ENCODE measurements at regions not wholly inside any gene's neighbourhood (a gene's known extent, or its start where the extent isn't known, plus 50 kb on each side); places are given as distances from the start of the nearest gene placed in this dataset.
"Not testable (repeated sequence)": the region's sequence is repeated elsewhere in the genome, so short reads cannot be mapped to it uniquely, and the experiment has no call there.

DNA sequence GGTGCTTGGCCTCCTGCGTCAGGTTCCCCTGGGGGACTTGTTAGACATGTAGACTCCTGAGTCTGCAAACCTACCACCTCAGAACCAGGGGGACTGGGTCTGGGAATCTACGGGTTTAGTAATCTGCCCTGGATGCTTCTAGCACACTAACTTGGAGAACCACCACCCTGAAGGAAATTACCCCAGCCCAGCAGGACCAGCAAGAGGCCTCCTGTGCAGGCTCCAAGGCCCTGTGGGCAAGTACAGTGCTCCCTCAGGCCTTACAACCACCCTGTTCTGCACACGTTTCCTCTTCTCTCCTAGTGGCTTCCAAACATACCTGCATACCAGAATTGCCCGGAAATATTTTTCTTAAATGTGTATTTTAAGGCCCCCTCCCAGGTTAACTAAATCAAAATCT, 423.0 kb downstream of the FUT8 start:
- DNase-seq, result no peak

DNA sequence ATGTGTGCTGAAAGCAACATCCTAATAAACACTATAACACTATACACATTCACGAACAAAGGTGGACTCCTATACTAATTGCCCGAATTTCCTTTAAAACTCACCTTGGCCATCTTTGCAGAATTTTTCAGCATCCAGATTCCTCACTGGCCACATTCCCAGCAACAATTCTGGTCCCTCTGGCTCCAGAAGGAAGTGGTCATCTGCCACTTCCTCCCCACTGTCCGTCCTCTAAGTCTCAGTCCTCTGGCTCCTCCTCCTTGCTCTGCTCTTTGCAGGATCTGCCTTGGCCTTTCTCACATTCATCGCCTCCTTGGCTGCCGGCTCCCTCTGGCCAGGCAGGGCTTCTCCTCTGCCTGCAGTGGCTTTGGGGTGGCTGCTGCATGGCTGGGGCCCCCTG, 426.0 kb downstream of the FUT8 start:
- DNase-seq, result no peak

DNA sequence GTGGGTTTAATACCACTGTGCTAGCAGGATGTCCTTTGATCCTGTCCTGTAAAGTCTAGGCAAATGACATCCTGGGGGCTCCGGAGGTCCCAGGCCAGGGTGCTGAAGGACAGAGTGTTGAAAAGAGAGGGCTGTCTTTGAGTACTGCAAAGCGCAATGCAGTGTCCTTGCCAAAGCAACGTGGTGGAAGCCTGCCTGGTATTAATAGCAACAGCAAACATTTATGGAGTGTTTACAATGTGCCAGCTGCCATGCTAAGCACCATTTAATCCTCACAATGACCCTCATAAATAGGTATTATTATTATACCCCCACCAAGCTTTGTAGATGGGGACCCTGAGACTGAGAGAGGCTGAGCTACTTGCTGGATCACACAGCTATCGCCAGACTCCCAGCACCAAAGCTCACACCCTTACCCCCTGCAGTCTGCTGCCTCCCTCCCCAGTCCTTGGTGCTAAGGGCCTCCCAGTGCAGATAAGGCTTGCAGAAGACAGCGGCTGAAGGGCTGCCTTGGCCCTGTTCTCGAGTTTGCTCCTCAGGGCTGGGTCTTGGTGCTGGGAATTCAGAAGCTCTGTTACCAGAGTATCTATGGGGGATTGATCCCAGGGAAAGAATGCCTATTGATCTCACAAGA, 427.7 kb downstream of the FUT8 start:
- DNase-seq, result no peak

DNA sequence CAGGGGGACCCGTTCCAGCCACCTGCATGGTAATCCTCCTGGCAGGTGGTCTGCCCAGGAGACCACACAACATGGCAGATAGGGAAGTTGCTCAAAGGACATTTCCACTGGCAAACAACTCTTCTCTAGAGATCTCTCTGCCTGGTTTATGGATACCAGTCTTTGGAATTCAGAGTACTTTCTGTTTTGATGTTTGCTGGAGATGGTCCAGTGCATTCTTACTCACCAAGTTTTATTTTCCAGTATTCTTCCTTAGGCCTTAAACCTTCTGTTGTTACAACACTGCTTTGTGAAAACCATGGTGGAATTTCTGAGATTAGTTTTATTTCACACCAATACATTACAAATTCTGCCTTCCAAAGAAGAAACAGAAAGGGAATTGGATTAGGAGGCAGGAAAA, 428.3 kb downstream of the FUT8 start:
- DNase-seq, result no peak

DNA sequence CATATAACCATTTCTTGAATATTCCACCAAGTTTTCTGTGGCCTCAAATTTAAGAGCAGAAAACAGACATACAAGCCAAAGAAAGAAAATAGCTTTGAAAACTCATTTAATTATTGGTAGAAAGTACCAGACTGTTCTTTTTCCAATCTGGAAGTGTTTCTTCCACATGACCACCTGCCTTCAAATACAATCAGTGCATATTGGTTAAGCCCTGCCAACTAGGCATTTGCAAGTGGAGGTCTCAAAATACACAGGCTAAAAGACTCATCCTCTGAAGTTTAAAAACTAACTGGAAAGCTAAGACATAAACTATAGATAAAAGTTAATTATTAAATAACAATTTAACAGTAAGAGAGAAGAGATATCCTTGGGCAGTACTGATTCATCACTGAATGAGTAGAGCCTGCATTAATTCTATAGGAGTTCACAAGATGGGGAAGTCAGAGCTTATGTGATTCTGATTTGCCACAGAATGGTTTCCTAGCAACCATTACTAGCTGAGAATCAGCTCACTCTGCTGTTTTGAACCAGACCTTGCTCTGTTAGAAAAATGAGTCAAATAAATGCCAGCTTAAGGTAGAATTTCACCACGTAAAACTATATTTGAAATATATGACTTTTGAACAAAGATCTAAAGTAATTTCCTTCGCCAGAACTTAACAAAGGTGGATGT, 433.8 kb downstream of the FUT8 start:
- DNase-seq, result peak; percentile 66

DNA sequence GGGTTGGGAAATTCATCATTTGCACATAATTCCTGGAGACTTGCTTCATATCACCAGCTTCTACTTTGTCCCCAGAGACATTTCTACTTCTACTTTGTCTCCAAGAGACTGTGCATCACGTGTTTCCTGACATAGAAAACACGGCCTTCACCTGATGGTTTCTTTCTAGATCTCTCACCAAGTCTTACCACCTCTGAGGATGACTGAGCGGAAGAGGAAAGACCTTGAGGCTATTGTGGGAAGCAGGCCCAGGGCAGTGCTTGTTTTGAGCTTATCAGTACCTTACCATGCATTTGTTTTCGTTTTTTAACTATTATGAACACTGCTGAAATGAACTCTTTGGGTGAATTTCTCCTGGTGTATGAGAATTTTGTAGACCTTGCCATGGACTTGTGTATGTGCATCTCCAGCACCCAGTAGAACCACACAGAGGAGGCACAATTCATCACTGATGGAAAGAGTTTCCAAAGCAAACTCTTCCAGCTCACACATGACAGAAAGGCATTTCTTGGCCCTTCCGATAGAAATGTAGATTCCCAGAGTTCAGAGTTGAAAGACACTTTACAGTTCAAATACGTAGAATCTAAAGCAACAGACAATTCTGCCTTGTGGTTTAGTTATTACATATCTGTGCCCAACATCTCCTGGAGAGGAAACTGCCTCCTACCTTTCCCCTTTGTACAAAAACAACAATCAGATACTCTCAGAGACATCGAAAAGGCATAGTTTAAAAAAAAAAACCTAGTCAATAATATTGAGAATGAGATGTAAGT, 434.7 kb downstream of the FUT8 start:
- DNase-seq, result peak; percentile 91

DNA sequence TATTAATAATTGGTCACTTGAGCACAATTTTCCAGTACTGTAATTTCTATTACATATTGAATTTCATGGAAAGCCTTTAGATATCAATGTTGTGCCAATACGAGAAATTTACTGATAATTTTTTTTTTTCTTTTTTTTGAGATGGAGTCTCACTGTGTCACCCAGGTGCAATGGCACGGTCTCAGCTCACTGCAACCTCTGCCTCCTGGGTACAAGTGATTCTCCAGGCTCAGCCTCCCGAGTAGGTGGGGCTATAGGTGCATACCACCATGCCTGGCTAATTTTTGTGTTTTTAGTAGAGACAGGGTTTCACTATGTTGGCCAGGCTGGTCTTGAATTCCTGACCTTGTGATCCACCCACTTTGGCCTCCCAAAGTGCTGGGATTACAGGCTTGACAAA, 435.4 kb downstream of the FUT8 start:
- DNase-seq, result not testable (repeated sequence)

DNA sequence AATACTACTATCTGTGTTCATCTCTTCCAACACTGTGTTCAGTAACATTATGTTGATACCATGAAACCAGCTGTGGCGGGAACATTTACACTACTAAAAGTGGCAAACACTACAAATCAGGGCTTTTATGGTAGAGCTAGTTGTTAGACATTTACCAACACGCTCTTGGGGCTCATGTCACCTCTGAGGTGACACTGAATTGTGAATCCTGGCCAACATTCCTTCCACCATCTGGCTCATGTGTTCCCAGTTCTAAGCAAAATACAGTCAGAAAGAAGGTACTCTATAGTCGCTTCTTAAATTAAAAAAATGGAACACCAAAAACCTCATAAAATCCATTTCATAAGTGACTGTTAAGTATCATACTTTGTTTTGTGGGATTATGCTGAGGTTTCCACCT, 436.6 kb downstream of the FUT8 start:
- no peak for DNase-seq

DNA sequence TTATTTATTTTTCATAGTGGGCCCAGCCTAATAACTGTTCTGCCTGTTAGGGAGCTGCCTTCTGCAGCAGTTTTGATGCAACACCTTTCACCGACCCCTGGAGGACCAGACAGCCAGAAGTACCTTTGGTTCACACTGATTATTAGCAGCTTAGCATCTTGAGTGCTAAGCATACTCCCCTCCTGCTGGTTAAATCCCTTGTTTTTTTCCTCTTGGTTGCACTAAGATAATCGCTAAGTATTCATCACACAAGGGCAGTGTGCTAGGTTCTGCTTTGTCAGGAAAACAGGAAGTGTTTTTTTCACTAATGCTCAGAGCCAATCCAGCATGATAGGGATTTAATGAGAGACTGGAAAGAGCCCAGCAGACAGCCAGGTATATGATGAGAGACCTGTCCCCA, 437.0 kb downstream of the FUT8 start:
- DNase-seq, result no peak

DNA sequence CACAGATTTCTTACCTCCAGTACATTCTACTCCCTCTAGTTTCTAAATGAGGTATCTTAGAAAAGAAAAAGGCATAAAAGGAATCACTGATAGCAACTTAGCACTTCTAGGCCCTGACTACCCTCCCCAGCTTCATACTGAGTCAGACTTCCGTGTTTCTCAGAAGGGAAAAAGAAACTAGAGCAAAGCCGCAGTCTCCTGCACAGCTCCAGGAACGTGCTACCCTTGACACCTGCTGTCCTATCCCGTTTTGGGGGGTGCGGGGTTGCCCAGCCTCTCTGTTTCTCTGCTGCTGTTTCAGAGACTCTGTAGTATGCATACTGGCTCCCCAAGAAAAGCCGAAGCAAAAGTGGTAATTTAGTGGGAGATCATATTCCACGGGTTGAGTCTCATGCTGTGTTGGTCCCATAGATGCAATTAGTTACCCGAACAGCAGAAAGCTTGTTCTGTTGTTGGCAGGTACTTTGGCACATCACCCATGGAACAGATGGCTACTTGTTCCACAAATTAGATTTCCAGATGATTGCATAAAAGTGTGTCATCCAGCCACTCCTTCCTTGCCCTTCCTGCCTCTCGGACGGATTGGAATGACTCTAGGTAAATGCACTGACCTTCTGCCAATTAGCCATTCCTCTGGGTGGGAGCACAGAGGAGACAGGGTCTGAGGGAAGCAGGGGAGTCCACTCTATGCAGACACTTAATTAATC, 438.1 kb downstream of the FUT8 start:
- peak; percentile 67 for DNase-seq

DNA sequence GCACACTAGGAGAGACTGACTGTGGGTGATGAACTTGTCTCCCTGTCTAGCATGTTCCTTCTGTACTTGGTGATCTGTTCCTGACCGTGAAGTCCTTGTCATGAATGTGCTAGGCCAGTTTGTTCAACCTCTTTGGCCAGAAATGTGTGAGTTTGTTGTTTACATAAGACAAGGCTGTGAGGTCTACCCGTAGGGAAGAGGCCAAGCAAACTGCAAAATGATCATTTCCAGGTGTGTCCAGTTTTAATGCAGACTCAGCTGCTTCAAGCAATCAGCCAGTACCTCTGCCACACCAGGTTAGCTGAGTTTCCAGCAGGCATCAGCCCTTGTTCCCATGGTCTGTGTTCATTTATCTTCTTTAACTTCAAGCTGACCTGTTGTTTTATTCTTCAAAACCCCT, 440.2 kb downstream of the FUT8 start:
- no peak for DNase-seq

DNA sequence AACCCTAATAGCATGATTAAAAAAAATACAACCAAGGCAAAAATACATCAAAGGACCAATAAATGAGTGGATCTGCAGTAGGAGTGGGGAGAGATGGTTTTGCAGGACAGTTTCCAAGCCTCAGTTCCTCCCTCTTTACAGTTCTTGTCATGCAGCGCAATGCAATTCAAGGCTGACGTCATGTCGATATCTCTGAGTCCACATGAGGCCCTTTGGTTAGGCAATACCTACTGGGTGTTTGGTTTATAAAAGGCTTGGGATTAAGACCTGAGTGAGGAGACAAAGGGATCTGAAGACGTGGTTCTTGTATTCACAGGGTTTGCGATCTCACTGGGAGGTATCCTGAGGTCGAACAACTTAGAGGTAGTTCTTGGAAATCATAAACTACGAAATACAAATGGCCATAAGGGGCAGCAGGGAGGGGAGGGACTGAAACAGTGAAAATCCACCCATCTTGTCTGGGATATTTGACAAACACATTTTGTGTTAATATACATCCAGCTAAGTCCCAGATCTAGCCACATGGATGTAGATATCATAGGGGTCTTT, 441.0 kb downstream of the FUT8 start:
- no peak for DNase-seq

DNA sequence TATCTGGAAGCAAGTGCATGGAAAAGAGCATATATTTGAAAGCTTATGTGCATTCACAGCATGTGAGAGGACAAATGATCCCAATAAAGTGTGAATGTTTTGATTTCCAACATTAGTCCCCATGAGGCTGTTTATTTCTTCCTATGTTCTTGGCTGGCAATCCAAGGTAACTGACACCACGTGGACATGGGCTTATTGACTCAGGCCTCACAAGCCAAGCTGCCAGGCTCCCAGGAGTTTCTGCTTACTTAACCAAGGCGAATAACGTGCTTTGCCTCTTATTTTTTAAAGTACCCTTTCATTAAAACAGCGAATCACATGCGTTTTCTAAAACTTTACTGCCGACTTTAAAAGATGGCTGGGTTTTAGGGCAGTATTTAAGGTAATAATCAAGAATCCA, 441.7 kb downstream of the FUT8 start:
- no peak for DNase-seq

DNA sequence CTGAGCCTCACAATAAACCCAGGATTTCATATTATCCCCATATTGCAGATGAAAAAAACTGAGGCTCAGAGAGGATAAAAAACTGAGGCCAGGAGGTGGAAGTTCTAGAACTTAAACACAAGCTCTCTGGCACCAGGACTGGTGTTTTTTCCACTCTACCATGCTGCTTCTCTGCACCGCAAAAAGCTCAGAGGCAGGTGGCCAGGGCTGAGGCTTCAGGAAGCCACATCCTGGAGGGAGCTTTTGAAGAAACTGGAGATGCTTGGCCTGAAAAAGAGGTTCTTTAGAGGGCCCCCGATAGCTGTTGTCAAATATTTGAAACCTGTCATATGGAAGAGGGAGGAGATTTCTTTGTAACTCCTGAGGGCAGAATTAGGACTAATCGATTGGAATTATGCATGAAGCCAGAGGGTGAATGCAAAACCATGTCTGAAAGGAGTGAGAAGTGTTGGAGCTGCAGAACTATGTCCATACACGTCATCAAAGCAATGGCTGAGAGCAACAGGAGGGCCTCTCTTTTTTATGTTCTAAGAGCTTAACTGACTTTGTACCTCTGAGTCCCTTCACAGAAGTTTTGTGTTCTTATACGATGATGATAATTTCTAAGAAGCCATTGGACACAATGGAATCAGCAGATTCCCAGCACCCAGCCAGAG, 448.6 kb downstream of the FUT8 start:
- DNase-seq, result peak; percentile 36

DNA sequence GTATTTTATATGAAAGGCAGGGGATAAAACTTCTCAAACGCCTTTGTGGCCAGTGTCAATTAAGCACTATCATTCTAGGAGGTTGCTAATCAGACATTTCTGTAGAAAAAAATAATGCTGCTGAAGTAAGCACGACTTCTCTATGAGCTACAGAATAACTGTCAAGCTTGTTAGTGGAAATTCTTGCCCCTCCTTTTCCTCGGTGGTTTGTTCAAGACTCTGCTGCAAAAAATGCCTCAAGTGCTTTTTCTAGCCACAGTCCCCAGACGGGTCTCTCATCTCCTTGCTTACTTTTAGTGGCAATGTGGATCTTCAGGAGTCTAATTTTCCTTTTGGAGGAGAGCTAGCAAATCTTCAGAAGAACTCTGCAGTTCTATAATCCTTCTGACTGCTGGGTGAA, 452.0 kb downstream of the FUT8 start:
- no peak for DNase-seq

DNA sequence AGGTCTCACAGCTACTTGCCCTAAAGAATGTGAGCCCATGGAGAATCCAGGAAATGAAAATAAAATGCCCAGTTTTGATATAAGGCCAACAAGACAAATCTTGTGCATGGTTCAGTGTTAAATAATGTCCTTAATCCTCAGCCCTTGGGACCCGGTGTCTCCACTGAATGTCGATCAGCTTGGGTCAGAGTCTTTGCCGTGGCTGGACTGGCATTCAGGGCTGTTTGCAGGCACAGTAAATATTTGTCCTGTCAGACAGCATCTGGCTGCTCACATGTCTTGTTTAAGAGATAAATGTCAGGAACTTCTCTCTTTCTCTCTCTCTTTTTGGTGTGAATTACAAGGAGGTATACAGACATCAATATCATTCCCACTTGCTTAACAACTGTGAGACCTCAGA, 452.5 kb downstream of the FUT8 start:
- DNase-seq, result no peak

DNA sequence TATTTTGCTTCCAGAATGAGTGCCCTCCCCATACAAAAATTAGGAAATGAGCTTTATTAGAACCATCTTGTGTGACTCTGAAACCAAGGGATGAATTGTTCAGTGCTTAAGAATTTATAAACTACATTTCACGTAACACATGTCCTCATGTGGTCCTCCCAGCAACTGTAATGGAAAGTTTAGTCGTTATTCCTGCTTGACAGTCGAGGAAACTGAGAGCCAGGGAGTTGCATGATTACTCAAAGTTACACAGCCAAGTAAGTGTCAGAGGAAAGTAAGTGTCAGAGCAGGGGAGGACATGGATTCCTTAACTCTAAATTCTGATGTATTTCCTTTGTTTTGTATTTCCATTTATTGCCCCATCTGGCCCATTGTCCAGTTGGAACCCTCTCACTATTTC, 453.9 kb downstream of the FUT8 start:
- no peak for DNase-seq

DNA sequence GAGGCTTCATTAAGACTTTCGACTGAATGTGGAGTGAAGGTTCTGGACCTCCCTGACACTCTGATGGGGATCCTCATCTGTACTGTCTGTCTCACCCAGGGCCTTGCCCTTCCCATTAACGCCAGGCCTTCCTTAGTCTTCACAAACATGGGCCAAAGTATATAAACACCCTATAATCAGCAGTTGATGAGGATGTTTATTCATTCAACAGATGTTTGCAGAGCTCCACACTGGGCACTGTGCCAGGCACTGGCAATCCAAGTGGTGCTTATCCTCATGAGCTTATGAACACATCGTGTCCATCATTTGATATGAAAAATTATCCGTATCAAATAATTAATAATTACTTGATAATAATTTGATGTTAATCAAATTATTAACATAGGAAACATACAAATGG, 454.4 kb downstream of the FUT8 start:
- DNase-seq, result no peak

DNA sequence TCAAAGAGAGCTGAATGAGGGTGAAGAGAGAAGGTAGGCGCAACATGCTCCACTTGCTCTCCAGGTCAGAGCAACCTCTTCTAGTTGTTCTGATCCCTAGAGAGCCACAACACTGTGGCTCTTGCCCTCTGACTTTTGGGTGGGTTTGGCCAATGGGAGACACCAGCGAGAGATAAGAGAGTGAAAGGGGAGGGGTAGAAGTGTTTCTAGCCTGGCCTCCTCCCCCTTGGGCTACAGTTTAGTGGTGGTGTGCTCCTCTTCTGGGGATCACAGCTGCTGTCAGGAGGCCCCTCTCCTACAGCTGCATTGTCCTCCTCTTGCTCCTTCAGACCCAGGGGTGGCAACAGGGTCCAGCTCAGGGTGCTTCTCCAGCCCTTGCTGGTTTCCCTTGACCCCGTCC, 454.8 kb downstream of the FUT8 start:
- no peak for DNase-seq

DNA sequence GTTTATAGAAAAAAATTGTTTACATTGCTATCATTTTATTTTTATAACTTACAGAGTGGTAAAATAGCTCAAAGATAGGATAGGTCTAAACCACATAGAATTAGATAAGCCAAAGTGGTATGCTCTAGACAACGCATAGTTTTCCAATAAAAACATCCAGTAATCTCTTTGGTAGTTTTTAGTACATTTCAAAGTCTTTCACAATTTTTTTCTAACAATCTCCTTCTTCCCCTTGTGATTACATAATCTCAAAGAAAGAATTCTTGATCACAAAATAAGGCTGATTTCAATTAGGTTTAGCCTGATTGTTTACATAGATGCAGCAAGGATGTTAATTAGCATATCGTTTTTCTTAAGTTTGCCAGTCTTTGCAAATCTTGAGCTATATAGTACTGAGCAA, 460.0 kb downstream of the FUT8 start:
- no peak for DNase-seq

DNA sequence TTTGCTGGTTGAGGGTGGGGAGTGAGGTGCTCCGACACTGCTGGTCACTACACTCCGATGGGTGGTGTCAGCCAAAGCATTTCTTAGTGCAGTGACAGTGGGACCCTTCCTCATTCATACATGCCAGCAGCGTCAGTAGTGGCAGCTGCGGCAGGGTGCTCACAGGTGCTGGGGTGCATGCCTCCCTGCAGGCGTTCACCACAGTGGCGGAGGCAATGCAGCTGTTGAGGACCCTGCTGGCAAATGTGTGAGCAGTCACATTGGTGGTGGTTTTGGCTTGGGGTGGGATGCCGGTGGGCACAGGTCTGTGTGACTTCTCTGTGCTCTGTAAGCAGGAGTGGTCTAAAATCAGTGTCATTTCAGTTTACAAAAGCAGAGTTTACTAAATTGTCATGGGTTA, 464.6 kb downstream of the FUT8 start:
- no peak for DNase-seq

DNA sequence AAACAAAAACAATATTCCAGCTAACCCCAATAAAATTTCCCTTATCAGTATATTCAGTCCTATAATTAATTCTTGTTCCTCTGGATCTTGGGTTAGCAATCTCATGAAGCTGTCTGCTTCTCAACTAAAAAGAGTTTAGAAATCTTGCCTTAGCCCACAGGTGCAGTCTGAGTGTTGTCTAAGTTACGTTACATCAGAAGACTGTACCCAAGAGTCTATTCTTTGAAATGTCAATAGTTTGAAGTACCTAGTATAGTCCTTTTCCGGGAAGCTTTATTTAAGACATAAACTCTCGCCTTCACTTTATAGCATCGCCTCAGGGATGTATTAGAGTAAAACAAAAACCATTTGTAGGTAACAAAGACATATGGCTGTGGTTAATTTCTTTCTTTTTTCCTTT, 465.1 kb downstream of the FUT8 start:
- DNase-seq, result no peak

DNA sequence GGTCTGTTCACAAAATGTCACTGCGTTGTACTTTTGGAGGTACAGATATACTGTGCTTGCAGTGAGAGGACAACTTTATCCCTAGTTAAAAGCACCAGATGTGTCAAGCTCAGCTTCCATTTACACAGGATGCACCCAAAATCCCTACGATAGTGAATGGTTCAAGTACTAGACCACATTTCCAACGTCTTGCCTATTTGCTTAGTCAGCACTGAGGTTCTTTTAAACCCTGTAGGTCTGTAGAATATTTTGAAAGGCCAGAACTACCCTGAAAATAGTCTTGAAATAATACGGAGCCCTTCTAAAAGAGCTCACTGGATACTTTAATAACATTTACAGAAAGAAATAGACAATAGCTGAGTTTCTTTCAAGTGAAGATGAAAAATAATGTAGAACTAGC, 466.1 kb downstream of the FUT8 start:
- DNase-seq, result no peak

All from central memory CD4-positive, alpha-beta T cell (primary cell).